Bronchial epithelial cell (primary cell): ENCODE measurements at regions not wholly inside any gene's neighbourhood (a gene's known extent, or its start where the extent isn't known, plus 50 kb on each side); places are given as distances from the start of the nearest gene placed in this dataset.

Experiments used
- DNase-seq: peaks from one replicate; pipeline ENCODE4 v3.0.0-alpha.2; 2010; ENCODE audit warnings: low read depth
- FAIRE-seq: peaks from 2 replicates; lab custom pipeline; 2011; peaks lifted over from hg19 to GRCh38; lab: Jason Lieb, UNC
- H3K27me3 ChIP-seq: 2 replicates; pipeline ENCODE4 v1.5.1; 2011; ENCODE audit warnings: low read length; ENCODE audit not compliant: control insufficient read depth, insufficient read depth
- H3K36me3 ChIP-seq: 2 replicates; pipeline ENCODE4 v1.5.1; 2011; ENCODE audit warnings: low read length; ENCODE audit not compliant: control insufficient read depth, insufficient read depth
- H3K4me3 ChIP-seq: 2 replicates; pipeline ENCODE4 v1.5.1; 2011; ENCODE audit warnings: mild to moderate bottlenecking, low read depth, low read length, control low read depth
- TF ChIP-seq, protein P1 (sequence below): IDR thresholded peaks from 2 replicates; pipeline ENCODE4 v1.5.1; 2011; ENCODE audit warnings: mild to moderate bottlenecking, moderate library complexity, low read length, control low read depth, inconsistent platforms; ENCODE audit not compliant: insufficient read depth, severe bottlenecking

DNA sequence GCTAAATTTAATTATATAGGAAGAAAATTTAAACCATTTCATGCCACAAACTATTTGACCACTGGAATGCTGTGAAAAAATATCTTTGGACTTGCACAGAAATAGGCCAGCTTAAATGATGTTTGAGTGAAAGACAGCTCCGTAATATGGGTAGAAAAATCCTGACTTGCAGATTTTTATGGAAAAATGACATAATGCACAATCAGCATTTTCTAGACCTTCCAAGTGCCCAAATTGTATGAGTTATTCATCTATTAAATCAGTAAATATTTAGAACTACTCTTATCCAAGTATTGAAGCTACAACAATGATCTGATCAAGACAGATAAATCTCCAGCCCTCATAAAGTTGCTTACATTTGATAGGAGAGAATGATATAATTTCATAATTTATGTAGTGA lies 691.1 kb upstream of the DDX18 start:
- H3K4me3 ChIP-seq: no peak overlapping the region
- H3K36me3 ChIP-seq: no peaks in the 10 kb centered on the region
- no peak for FAIRE-seq
- no peak for DNase-seq
- TF ChIP-seq, protein P1, sequence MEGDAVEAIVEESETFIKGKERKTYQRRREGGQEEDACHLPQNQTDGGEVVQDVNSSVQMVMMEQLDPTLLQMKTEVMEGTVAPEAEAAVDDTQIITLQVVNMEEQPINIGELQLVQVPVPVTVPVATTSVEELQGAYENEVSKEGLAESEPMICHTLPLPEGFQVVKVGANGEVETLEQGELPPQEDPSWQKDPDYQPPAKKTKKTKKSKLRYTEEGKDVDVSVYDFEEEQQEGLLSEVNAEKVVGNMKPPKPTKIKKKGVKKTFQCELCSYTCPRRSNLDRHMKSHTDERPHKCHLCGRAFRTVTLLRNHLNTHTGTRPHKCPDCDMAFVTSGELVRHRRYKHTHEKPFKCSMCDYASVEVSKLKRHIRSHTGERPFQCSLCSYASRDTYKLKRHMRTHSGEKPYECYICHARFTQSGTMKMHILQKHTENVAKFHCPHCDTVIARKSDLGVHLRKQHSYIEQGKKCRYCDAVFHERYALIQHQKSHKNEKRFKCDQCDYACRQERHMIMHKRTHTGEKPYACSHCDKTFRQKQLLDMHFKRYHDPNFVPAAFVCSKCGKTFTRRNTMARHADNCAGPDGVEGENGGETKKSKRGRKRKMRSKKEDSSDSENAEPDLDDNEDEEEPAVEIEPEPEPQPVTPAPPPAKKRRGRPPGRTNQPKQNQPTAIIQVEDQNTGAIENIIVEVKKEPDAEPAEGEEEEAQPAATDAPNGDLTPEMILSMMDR: no peak
- no peaks in the 10 kb centered on the region for H3K27me3 ChIP-seq

DNA sequence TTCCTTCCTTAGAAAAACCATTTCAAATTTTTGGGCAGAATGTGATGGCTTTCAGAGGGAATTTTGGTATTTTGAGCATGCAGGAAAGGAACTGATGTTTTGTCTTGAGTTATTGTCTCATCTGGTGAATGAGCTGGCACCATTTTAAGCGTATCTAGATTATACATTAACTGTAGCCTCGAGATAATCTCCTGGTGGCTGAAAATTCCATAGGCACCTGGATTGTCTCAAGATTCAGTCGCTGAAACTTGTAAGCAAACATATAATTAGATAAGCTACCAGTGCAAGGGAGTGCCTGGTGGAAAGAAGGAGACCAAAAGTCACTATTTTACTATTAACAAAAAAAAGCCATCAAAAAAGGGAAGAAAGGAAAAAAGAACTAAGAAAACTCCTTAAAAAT lies 687.8 kb upstream of the DDX18 start:
- no peaks in the 10 kb centered on the region for H3K36me3 ChIP-seq
- H3K27me3 ChIP-seq: no peaks in the 10 kb centered on the region
- FAIRE-seq: no peak
- no peak overlapping the region for H3K4me3 ChIP-seq
- TF ChIP-seq, protein P1: no peak
- DNase-seq: no peak

DNA sequence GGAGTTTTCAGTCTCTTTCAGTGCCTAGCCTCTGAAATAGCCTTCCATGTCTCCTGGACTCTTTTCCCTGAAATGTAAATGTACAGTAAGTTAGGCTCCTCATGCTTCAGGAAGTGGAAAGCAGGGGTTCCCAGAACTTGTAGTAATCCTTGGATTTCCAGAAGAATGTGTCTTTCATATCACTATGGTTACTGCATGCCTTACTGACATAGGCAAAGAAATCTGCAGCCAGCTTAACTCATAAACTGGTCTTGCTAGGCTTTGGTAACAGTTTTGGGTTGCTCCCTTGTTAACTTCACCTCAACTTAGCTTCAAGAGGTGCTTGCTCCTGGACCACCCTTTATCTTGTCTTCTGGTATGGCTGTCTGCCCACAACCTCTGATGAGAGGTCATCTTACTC lies 686.8 kb upstream of the DDX18 start:
- Histone ChIP-seq H3K27me3 (no peaks in the 10 kb centered on the region), H3K36me3 (no peaks in the 10 kb centered on the region), H3K4me3 (no peak overlapping the region)
- FAIRE-seq (no peak), DNase-seq (no peak)
- TF ChIP-seq, protein P1: no peak

DNA sequence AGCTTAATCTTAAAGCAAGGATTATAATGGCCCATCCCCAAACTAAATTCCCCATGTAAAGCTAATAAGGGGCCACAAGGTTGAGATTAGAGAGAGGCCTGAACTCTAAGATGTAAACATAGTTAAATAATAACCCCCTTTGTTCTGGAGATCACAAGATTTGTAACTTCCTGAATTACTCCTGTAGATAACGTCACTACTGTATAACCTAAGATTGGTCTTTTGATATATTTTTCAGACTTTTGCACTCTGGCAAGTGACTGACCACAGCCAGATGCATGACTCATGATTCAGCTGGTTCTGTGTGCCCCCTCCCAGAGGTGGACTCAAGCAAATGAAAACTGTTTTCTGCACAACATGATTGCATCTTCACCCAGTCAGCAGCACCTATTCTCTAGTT lies 686.0 kb upstream of the DDX18 start:
- H3K4me3 ChIP-seq: no peak overlapping the region
- no peaks in the 10 kb centered on the region for H3K27me3 ChIP-seq
- H3K36me3 ChIP-seq: no peaks in the 10 kb centered on the region
- FAIRE-seq (no peak), DNase-seq (no peak)
- TF ChIP-seq, protein P1: no peak

DNA sequence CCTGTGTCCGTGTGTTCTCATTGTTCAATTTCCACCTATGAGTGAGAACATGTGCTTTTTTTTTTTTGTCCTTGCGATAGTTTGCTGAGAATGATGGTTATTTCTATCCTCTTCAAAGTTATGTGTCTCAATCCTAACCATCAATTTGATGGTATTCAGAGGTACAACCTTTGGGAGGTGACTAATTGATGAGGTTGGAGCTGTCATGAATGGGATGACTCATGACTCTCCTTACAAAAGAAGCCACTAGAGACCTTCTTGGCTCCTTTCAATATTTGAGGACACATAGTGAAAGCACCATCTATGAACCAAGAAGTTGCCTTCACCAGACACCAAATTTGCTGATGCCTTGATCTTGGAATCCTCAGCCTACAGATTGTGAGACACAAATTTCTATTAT lies 677.1 kb upstream of the DDX18 start:
- FAIRE-seq: no peak
- Histone ChIP-seq H3K4me3 (no peak overlapping the region), H3K27me3 (no peaks in the 10 kb centered on the region)

More for the DNA sequence above, 677.1 kb upstream of the DDX18 start:
- no peaks in the 10 kb centered on the region for H3K36me3 ChIP-seq
- peak; percentile 2 for DNase-seq
- TF ChIP-seq, protein P1: no peak
